HepG2 (cell line): ENCODE measurements at regions not wholly inside any gene's neighbourhood (a gene's known extent, or its start where the extent isn't known, plus 50 kb on each side); places are given as distances from the start of the nearest gene placed in this dataset.

ENCODE experiments used
- ATAC-seq: fragments of 200-7000 bp; cut with Tn5 transposase; 3 replicates; pipeline ENCODE4 v1.9.1; 2020; ENCODE audit warnings: mild to moderate bottlenecking, moderate library complexity
- BruUV-seq: library from RNA; stranded (reverse); fragments of 400-500 nt; replicated peaks from 2 replicates; lab custom pipeline; 2021; lab: Mats Ljungman, UMichigan
- CTCF ChIA-PET: fragments of 300-600 bp; formaldehyde crosslinking; extraction: SDS; loops from one replicate; lab custom pipeline; 2021; ENCODE audit warnings: low total read pairs, inconsistent platforms, low intra/inter-chr PET ratio; lab: Yijun Ruan, JAX
- POLR2A ChIA-PET: fragments of 350-600 bp; sonication (Branson Sonifier 250); formaldehyde crosslinking; loops from one replicate; lab custom pipeline; 2020; ENCODE audit warnings: antibody characterized with exemption, inconsistent platforms; lab: Yijun Ruan, JAX
- DNase-seq: peaks from one replicate; pipeline ENCODE4 v3.0.0-alpha.2; 2015; ENCODE audit warnings: low spot score
- FAIRE-seq: peaks from 3 replicates; lab custom pipeline; 2011; peaks lifted over from hg19 to GRCh38; lab: Jason Lieb, UNC
- H2AFZ ChIP-seq: one replicate; pipeline ENCODE4 v1.6.1; 2011; ENCODE audit warnings: low read length, inconsistent platforms
- H3K27ac ChIP-seq: fragments of 300-600 bp; 3 replicates; pipeline ENCODE4 v1.8.0; 2011; ENCODE audit warnings: mixed run types, mild to moderate bottlenecking, mixed read lengths, low read length, inconsistent platforms; ENCODE audit not compliant: insufficient read depth; ENCODE audit errors: extremely low read length
- H3K27me3 ChIP-seq, 2 experiments: fragments of 200-600 bp in 1 of 2; 2 replicates in 1 of 2; 3 replicates in 1 of 2; pipeline versions ENCODE4 v1.6.0 to v1.8.0; 2011; ENCODE audit warnings: low read length in 2 of 2, mild to moderate bottlenecking in 2 of 2, moderate library complexity in 2 of 2, inconsistent platforms in 1 of 2; ENCODE audit not compliant: insufficient read depth in 2 of 2, control insufficient read depth in 1 of 2
- H3K36me3 ChIP-seq, 2 experiments: fragments of 200-600 bp in 1 of 2; replicated peaks in 1 of 2; 2 replicates in 1 of 2; 3 replicates in 1 of 2; pipeline versions ENCODE4 v1.5.1 to v1.8.0; 2011; ENCODE audit warnings: low read length in 2 of 2, inconsistent platforms in 1 of 2; ENCODE audit not compliant: insufficient read depth in 2 of 2, control insufficient read depth in 1 of 2
- H3K4me1 ChIP-seq: 2 replicates; pipeline ENCODE4 v1.5.1; 2012; ENCODE audit warnings: low read length, inconsistent platforms; ENCODE audit not compliant: insufficient read depth
- H3K4me2 ChIP-seq: 2 replicates; pipeline ENCODE4 v1.6.0; 2011; ENCODE audit warnings: low read depth, low read length, inconsistent platforms
- H3K4me3 ChIP-seq, 3 experiments: fragments of 200-600 bp in 1 of 3; sonication (generic), shearing (Covaris generic) in 1 of 3; replicated peaks in 1 of 3; 2 replicates each; pipeline ENCODE4 v1.5.1; 2011 to 2016; ENCODE audit warnings: low read length in 3 of 3, inconsistent platforms in 2 of 3, low read depth in 2 of 3, mild to moderate bottlenecking in 2 of 3, control low read depth in 1 of 3, mixed read lengths in 1 of 3; ENCODE audit not compliant: insufficient read depth in 1 of 3
- H3K79me2 ChIP-seq: one replicate; pipeline ENCODE4 v1.6.1; 2011; ENCODE audit warnings: low read length, inconsistent platforms; ENCODE audit not compliant: insufficient read depth
- H3K9ac ChIP-seq: 2 replicates; pipeline ENCODE4 v1.6.0; 2011; ENCODE audit warnings: mild to moderate bottlenecking, low read depth, low read length, inconsistent platforms; ENCODE audit not compliant: insufficient read depth
- H3K9me3 ChIP-seq: 2 replicates; pipeline ENCODE4 v1.5.1; 2012; ENCODE audit warnings: mild to moderate bottlenecking, low read length
- H4K20me1 ChIP-seq: 2 replicates; pipeline ENCODE4 v1.6.0; 2011; ENCODE audit warnings: inconsistent platforms, mild to moderate bottlenecking, low read length, moderate library complexity; ENCODE audit not compliant: insufficient read depth
- BCL6 ChIP-seq: IDR thresholded peaks from 2 replicates; pipeline ENCODE4 v1.6.1; 2016; ENCODE audit warnings: missing genetic modification reagents, missing compliant biosample characterization
- HOXA9 ChIP-seq: sonication (generic); formaldehyde crosslinking; IDR thresholded peaks from 2 replicates; pipeline ENCODE4 v1.8.1; 2022; ENCODE audit warnings: missing genetic modification reagents, mild to moderate bottlenecking, moderate library complexity, borderline replicate concordance
- NR0B2 ChIP-seq: sonication (generic); formaldehyde crosslinking; IDR thresholded peaks from 2 replicates; pipeline ENCODE4 v1.4.0; 2020; ENCODE audit warnings: mild to moderate bottlenecking, missing genetic modification reagents
- PAWR ChIP-seq: sonication (generic); formaldehyde crosslinking; IDR thresholded peaks from 2 replicates; pipeline ENCODE4 v1.4.0; 2020; ENCODE audit warnings: missing genetic modification reagents, mild to moderate bottlenecking, borderline replicate concordance
- SALL2 ChIP-seq: sonication (generic); formaldehyde crosslinking; IDR thresholded peaks from 2 replicates; pipeline ENCODE4 v1.8.1; 2023; ENCODE audit warnings: mild to moderate bottlenecking, missing genetic modification reagents, inconsistent platforms
- SRY ChIP-seq: sonication (generic); formaldehyde crosslinking; IDR thresholded peaks from 2 replicates; pipeline ENCODE4 v1.8.0; 2022; ENCODE audit warnings: mild to moderate bottlenecking, missing genetic modification reagents
- YEATS4 ChIP-seq: sonication (generic); formaldehyde crosslinking; IDR thresholded peaks from 2 replicates; pipeline ENCODE4 v1.4.0; 2020; ENCODE audit warnings: missing genetic modification reagents, borderline replicate concordance
- ZBTB39 ChIP-seq: sonication (generic); formaldehyde crosslinking; IDR thresholded peaks from 2 replicates; pipeline ENCODE4 v1.5.0; 2020; ENCODE audit warnings: missing genetic modification reagents
- ZFP37 ChIP-seq: sonication (generic); formaldehyde crosslinking; IDR thresholded peaks from 2 replicates; pipeline ENCODE4 v1.4.0; 2020; ENCODE audit warnings: missing genetic modification reagents, borderline replicate concordance
- ZNF124 ChIP-seq: sonication (generic); formaldehyde crosslinking; IDR thresholded peaks from 2 replicates; pipeline ENCODE4 v1.4.0; 2020; ENCODE audit warnings: missing genetic modification reagents
- ZNF280D ChIP-seq: sonication (generic); formaldehyde crosslinking; IDR thresholded peaks from 2 replicates; pipeline ENCODE4 v1.5.1; 2020; ENCODE audit warnings: mild to moderate bottlenecking, missing genetic modification reagents
- ZNF652 ChIP-seq: IDR thresholded peaks from 2 replicates; pipeline ENCODE4 v1.6.1; 2016; ENCODE audit warnings: low read depth, borderline replicate concordance
- WGBS: methylation state at CpG from one replicate; pipeline ENCODE4 v1.1.6; 2017; ENCODE audit warnings: low lambda C conversion rate; 5-methylcytosine and 5-hydroxymethylcytosine counted together
- in situ Hi-C: cut with HindIII; loops from 2 replicates; pipeline ENCODE4 v1.10.0; 2017; ENCODE audit warnings: low pct_unique_long_range_greater_than_20kb; ENCODE audit not compliant: extremely low pct_ligation_motif_present
- intact Hi-C: fragments of 100-400 bp; cut with micrococcal nuclease; formaldehyde crosslinking; loops from one replicate; pipeline ENCODE4 v1.10.0; 2022; ENCODE audit not compliant: unreplicated experiment

- Histone ChIP-seq H3K27me3 (no peaks in the 10 kb centered on the region), H3K9ac (no peak overlapping the region), H2AFZ (no peak overlapping the region), H4K20me1 (no peaks in the 10 kb centered on the region), H3K79me2 (no peaks in the 10 kb centered on the region), H3K4me2 (no peak overlapping the region), H3K36me3 (no peaks in the 10 kb centered on the region), H3K27ac (no peak overlapping the region), H3K4me1 (no peaks in the 10 kb centered on the region), H3K9me3 (no peaks in the 10 kb centered on the region), H3K4me3 (no peak overlapping the region)
- intact Hi-C loops = no loop called here
- TF ChIP-seq YEATS4 (no peak), NR0B2 (CRISPR knock-in tag) (no peak), ZFP37 (CRISPR knock-in tag) (no peak), PAWR (no peak), BCL6 (no peak), ZNF124 (no peak), SRY (CRISPR knock-in tag) (no peak), ZBTB39 (CRISPR knock-in tag) (no peak), SALL2 (no peak), ZNF280D (CRISPR knock-in tag) (no peak), ZNF652 (CRISPR knock-in tag) (no peak), HOXA9 (CRISPR knock-in tag) (no peak)
- FAIRE-seq (no peak), DNase-seq (no peak), ATAC-seq (no peak)
- ChIA-PET POLR2A (no interaction called here), CTCF (no interaction called here)
- in situ Hi-C loops = no loop called here
- WGBS = 2% methylated on average over 4 of the region's 4 CpGs
- BruUV-seq = no TSS peak
These were observed 356.7 kb upstream of the TRPC7 start for GRCh38 chr5:136722086-136722485.
